KOPT-K1 (cell line): ENCODE measurements at regions not wholly inside any gene's neighbourhood (a gene's known extent, or its start where the extent isn't known, plus 50 kb on each side); places are given as distances from the start of the nearest gene placed in this dataset.
"Not testable (repeated sequence)": the region's sequence is repeated elsewhere in the genome, so short reads cannot be mapped to it uniquely, and the experiment has no call there.

ENCODE experiments used
- H3K27ac ChIP-seq: fragments of 200-600 bp; sonication (generic); 2 replicates; pipeline ENCODE4 v1.5.1; 2016; ENCODE audit warnings: antibody characterized with exemption, mild to moderate bottlenecking, low read depth, low read length; ENCODE audit not compliant: poor library complexity, severe bottlenecking
- H3K36me3 ChIP-seq: fragments of 200-600 bp; sonication (generic); 2 replicates; pipeline ENCODE4 v1.5.1; 2017; ENCODE audit warnings: antibody characterized with exemption, mild to moderate bottlenecking, low read length, moderate library complexity; ENCODE audit not compliant: insufficient read depth
- H3K9me3 ChIP-seq: fragments of 200-600 bp; sonication (generic); 2 replicates; pipeline ENCODE4 v1.5.1; 2017; ENCODE audit warnings: antibody characterized with exemption, low read length, mild to moderate bottlenecking; ENCODE audit not compliant: insufficient read depth, poor library complexity, severe bottlenecking

- no peak overlapping the region for H3K27ac ChIP-seq
- no peaks in the 10 kb centered on the region for H3K36me3 ChIP-seq
- H3K9me3 ChIP-seq = no peaks in the 10 kb centered on the region
Observed at GRCh38 chr22:25281675-25282345, 62.4 kb downstream of the CRYBB2 start.

- H3K36me3 ChIP-seq = no peaks in the 10 kb centered on the region
- H3K9me3 ChIP-seq = no peaks in the 10 kb centered on the region
- no peak overlapping the region for H3K27ac ChIP-seq
Observed at GRCh38 chr22:25282346-25282670, 62.9 kb downstream of the CRYBB2 start.

GRCh38 chr22:25282671-25283561 lies 63.5 kb downstream of the CRYBB2 start:
- no peak overlapping the region for H3K27ac ChIP-seq
- H3K36me3 ChIP-seq = no peaks in the 10 kb centered on the region
- no peaks in the 10 kb centered on the region for H3K9me3 ChIP-seq

GRCh38 chr22:25288481-25288880 lies 69.0 kb downstream of the CRYBB2 start:
- H3K36me3 ChIP-seq, H3K9me3 ChIP-seq, H3K27ac ChIP-seq: not testable (repeated sequence)

- H3K9me3 ChIP-seq, H3K27ac ChIP-seq, H3K36me3 ChIP-seq: not testable (repeated sequence)
Observed at GRCh38 chr22:25301912-25302311, 82.5 kb downstream of the CRYBB2 start.

- H3K27ac ChIP-seq, H3K9me3 ChIP-seq, H3K36me3 ChIP-seq: not testable (repeated sequence)
Observed at GRCh38 chr22:25309586-25309985, 90.1 kb downstream of the CRYBB2 start.

GRCh38 chr22:25311924-25312323 lies 92.5 kb downstream of the CRYBB2 start:
- H3K36me3 ChIP-seq, H3K27ac ChIP-seq, H3K9me3 ChIP-seq: not testable (repeated sequence)

- no peaks in the 10 kb centered on the region for H3K9me3 ChIP-seq
- no peaks in the 10 kb centered on the region for H3K36me3 ChIP-seq
- H3K27ac ChIP-seq = no peak overlapping the region
Observed at GRCh38 chr22:25318081-25318823, 98.8 kb downstream of the CRYBB2 start.

- Histone ChIP-seq H3K27ac (no peak overlapping the region), H3K36me3 (no peaks in the 10 kb centered on the region), H3K9me3 (no peaks in the 10 kb centered on the region)
Observed at GRCh38 chr22:25327018-25327755, 107.7 kb downstream of the CRYBB2 start.

GRCh38 chr22:25331050-25331449 lies 111.6 kb downstream of the CRYBB2 start:
- H3K36me3 ChIP-seq = no peaks in the 10 kb centered on the region
- no peaks in the 10 kb centered on the region for H3K9me3 ChIP-seq
- no peak overlapping the region for H3K27ac ChIP-seq

GRCh38 chr22:25331911-25332310 lies 112.5 kb downstream of the CRYBB2 start:
- not testable (repeated sequence) for H3K27ac ChIP-seq, H3K36me3 ChIP-seq, H3K9me3 ChIP-seq

GRCh38 chr22:25332386-25332785 lies 112.9 kb downstream of the CRYBB2 start:
- no peaks in the 10 kb centered on the region for H3K36me3 ChIP-seq
- H3K9me3 ChIP-seq = no peaks in the 10 kb centered on the region
- no peak overlapping the region for H3K27ac ChIP-seq

GRCh38 chr22:25334162-25334490 lies 114.7 kb downstream of the CRYBB2 start:
- no peaks in the 10 kb centered on the region for H3K9me3 ChIP-seq
- no peak overlapping the region for H3K27ac ChIP-seq
- no peaks in the 10 kb centered on the region for H3K36me3 ChIP-seq

- not testable (repeated sequence) for H3K27ac ChIP-seq, H3K36me3 ChIP-seq
Observed at GRCh38 chr22:25334631-25335030, 115.2 kb downstream of the CRYBB2 start.

GRCh38 chr22:25335276-25335675 lies 115.8 kb downstream of the CRYBB2 start:
- H3K36me3 ChIP-seq, H3K27ac ChIP-seq, H3K9me3 ChIP-seq: not testable (repeated sequence)

More at GRCh38 chr22:25334631-25335030, 115.2 kb downstream of the CRYBB2 start:
- H3K9me3 ChIP-seq = not testable (repeated sequence)
